ENCODE measurements at regions not wholly inside any gene's neighbourhood (a gene's known extent, or its start where the extent isn't known, plus 50 kb on each side); places are given as distances from the start of the nearest gene placed in this dataset.
"Not testable (repeated sequence)": the region's sequence is repeated elsewhere in the genome, so short reads cannot be mapped to it uniquely, and the experiment has no call there.

- no peak for DNase-seq
These were observed 223.0 kb downstream of the TANC2 start for GRCh38 chr17:63189082-63189481.

- DNase-seq: no peak
These were observed 223.9 kb downstream of the TANC2 start for GRCh38 chr17:63189930-63190329.

- no peak for DNase-seq
These were observed 224.9 kb downstream of the TANC2 start for GRCh38 chr17:63190821-63191370.

GRCh38 chr17:63191610-63192009 lies 225.6 kb downstream of the TANC2 start:
- no peak for DNase-seq

GRCh38 chr17:63193827-63194226 lies 227.8 kb downstream of the TANC2 start:
- no peak for DNase-seq

GRCh38 chr17:63196772-63197335 lies 230.8 kb downstream of the TANC2 start:
- no peak for DNase-seq

- DNase-seq: no peak
These were observed 237.6 kb downstream of the TANC2 start for GRCh38 chr17:63203652-63204051.

GRCh38 chr17:63221939-63222338 lies 224.2 kb downstream of the CYB561 start:
- no peak for DNase-seq

- DNase-seq: no peak
These were observed 223.5 kb downstream of the CYB561 start for GRCh38 chr17:63222655-63223054.

GRCh38 chr17:63223212-63223911 lies 222.7 kb downstream of the CYB561 start:
- no peak for DNase-seq

GRCh38 chr17:63224644-63225043 lies 221.5 kb downstream of the CYB561 start:
- no peak for DNase-seq

- not testable (repeated sequence) for DNase-seq
These were observed 219.4 kb downstream of the CYB561 start for GRCh38 chr17:63226720-63227119.

GRCh38 chr17:63231015-63231620 lies 215.0 kb downstream of the CYB561 start:
- not testable (repeated sequence) for DNase-seq

- DNase-seq: no peak
These were observed 213.4 kb downstream of the CYB561 start for GRCh38 chr17:63232565-63233310.

GRCh38 chr17:63240106-63240505 lies 206.0 kb downstream of the CYB561 start:
- DNase-seq: no peak

- no peak for DNase-seq
These were observed 199.8 kb downstream of the CYB561 start for GRCh38 chr17:63246344-63246743.

- no peak for DNase-seq
These were observed 198.4 kb downstream of the CYB561 start for GRCh38 chr17:63247706-63248105.

- no peak for DNase-seq
These were observed 196.7 kb downstream of the CYB561 start for GRCh38 chr17:63249256-63250004.

GRCh38 chr17:63250830-63251229 lies 195.3 kb downstream of the CYB561 start:
- no peak for DNase-seq

GRCh38 chr17:63258785-63259184 lies 187.3 kb downstream of the CYB561 start:
- peak; percentile 9 for DNase-seq

GRCh38 chr17:63262751-63263476 lies 183.2 kb downstream of the CYB561 start:
- no peak for DNase-seq

GRCh38 chr17:63265526-63265925 lies 180.6 kb downstream of the CYB561 start:
- no peak for DNase-seq

Data from NCI-H510A (cell line).